Heart right ventricle (tissue), 16 donors: ENCODE measurements at regions not wholly inside any gene's neighbourhood (a gene's known extent, or its start where the extent isn't known, plus 50 kb on each side); places are given as distances from the start of the nearest gene placed in this dataset.

Experiments used
- ATAC-seq, 8 donors: fragments of 200-7000 bp; cut with Tn5 transposase; one replicate each; pipeline ENCODE4 v1.9.1; 2020; ENCODE audit warnings: mild to moderate bottlenecking in 8 of 8, moderate library complexity in 8 of 8, moderate number of reproducible peaks in 1 of 8
- DNase-seq, 2 donors: peaks; one replicate each; pipeline ENCODE4 v3.0.0-alpha.2; 2020
- H3K27ac ChIP-seq, 10 donors: fragments of 200-600 bp; sonication (generic) in 2 of 10; one replicate each; pipeline versions ENCODE4 v1.5.0 to v1.8.0; 2020 to 2022; ENCODE audit warnings: mild to moderate bottlenecking in 3 of 10
- H3K27me3 ChIP-seq, 7 donors: fragments of 200-600 bp; one replicate each; pipeline ENCODE4 v1.8.0; 2021 to 2022; ENCODE audit warnings: mild to moderate bottlenecking in 2 of 7
- H3K36me3 ChIP-seq, 9 donors: fragments of 200-600 bp; sonication (generic) in 1 of 9; one replicate each; pipeline versions ENCODE4 v1.5.0 to v1.8.0; 2020 to 2022; ENCODE audit warnings: mild to moderate bottlenecking in 2 of 9
- H3K4me1 ChIP-seq, 9 donors: fragments of 200-600 bp; sonication (generic) in 1 of 9; one replicate each; pipeline versions ENCODE4 v1.5.0 to v1.8.0; 2020 to 2022; ENCODE audit warnings: mild to moderate bottlenecking in 4 of 9
- H3K4me3 ChIP-seq, 10 donors: fragments of 200-600 bp; sonication (generic) in 2 of 10; one replicate each; pipeline versions ENCODE4 v1.5.0 to v1.8.0; 2020 to 2022; ENCODE audit warnings: mild to moderate bottlenecking in 7 of 10, moderate library complexity in 2 of 10
- H3K9me3 ChIP-seq, 11 donors: fragments of 200-600 bp in 10 of 11; sonication (generic) in 2 of 11; one replicate each; pipeline versions ENCODE4 v1.5.0 to v1.8.0; 2013 to 2022; ENCODE audit warnings: mild to moderate bottlenecking in 2 of 11, control low read depth in 1 of 11, moderate library complexity in 1 of 11
- WGBS, 2 donors: extraction: QIAGEN DNeasy Blood & Tissue Kit; methylation state at CpG; one replicate each; pipeline ENCODE4 v1.1.7; 2013; ENCODE audit warnings: inconsistent platforms in 1 of 2; 5-methylcytosine and 5-hydroxymethylcytosine counted together
- intact Hi-C, 10 donors: fragments of 100-400 bp; cut with DNase I; formaldehyde crosslinking; loops; one replicate each; pipeline versions ENCODE4 v1.11.1 to v1.14.2; 2022
- TF ChIP-seq, protein P1 (sequence below), 9 donors: fragments of 200-600 bp; sonication (generic) in 2 of 9; IDR thresholded peaks; one replicate each; pipeline versions ENCODE4 v1.5.0 to v1.8.0; 2021 to 2022; ENCODE audit warnings: antibody characterized with exemption in 9 of 9, mild to moderate bottlenecking in 5 of 9, moderate library complexity in 1 of 9
- donor health status: Arrhythmogenic right ventricular cardiomyopathy.
- donor health status: ischemic (EF 13 %, LVEDD 7.1; RV severe dilation, severe dysfunction).
- donor health status: healthy with polysubstance abuse.
- donor health status: DM: no; HTN: yes; CAD: no.
- donor health status: DM: no; HTN: no; CAD: no.
- donor health status: ischemic (EF 25% LVEDD 6.9; RV normal size, moderate dysfunction).
- donor health status: ischemic (EF 25% LVEDD 5.7; RV mildly dilated, moderate dysfunction).
- donor health status: healthy.
- donor health status: DM: yes; HTN: yes; CAD: no.
- donor health status: Ischemic cardiomyopathy.
- donor health status: ischemic (EF 35%, LVEDD 5.7; RV mildly dilated, moderate dysfunction).
- donor health status: nonischemic (EF 11% LVEDD 7.7; RV severe dilation, severe dysfunction).
- donor health status: DM: yes; HTN: yes; CAD: no.
- donor health status: PGD.
- donor health status: ischemic (EF 29% LVEDD 5.4; RV normal size, mild dysfunction).
- donor health status: nonischemic (EF 23%, LVEDD 6.1; RV moderate dilation, normal function).

GRCh38 chr18:41731884-41732283, 223.2 kb upstream of the PIK3C3 start:
- WGBS, 2 donors = 59 to 68% methylated on average over 1 of the region's 1 CpG
- Histone ChIP-seq H3K36me3 (no peaks in the 10 kb centered on the region), H3K4me1 (no peaks in the 10 kb centered on the region), H3K27ac (no peak overlapping the region), H3K27me3 (no peaks in the 10 kb centered on the region), H3K4me3 (no peak overlapping the region), H3K9me3 (no peaks in the 10 kb centered on the region)
- DNase-seq (no peak), ATAC-seq (no peak)
- TF ChIP-seq, protein P1, sequence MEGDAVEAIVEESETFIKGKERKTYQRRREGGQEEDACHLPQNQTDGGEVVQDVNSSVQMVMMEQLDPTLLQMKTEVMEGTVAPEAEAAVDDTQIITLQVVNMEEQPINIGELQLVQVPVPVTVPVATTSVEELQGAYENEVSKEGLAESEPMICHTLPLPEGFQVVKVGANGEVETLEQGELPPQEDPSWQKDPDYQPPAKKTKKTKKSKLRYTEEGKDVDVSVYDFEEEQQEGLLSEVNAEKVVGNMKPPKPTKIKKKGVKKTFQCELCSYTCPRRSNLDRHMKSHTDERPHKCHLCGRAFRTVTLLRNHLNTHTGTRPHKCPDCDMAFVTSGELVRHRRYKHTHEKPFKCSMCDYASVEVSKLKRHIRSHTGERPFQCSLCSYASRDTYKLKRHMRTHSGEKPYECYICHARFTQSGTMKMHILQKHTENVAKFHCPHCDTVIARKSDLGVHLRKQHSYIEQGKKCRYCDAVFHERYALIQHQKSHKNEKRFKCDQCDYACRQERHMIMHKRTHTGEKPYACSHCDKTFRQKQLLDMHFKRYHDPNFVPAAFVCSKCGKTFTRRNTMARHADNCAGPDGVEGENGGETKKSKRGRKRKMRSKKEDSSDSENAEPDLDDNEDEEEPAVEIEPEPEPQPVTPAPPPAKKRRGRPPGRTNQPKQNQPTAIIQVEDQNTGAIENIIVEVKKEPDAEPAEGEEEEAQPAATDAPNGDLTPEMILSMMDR (IDR thresholded peaks at IDR 0.05) = no peak
- intact Hi-C loops = loop anchor here in 1 of 10 donors (10.0 kb wide), 1 partner anchor 57 kb away; no protein-coding TSS in a partner anchor

GRCh38 chr18:41724195-41724594, 230.8 kb upstream of the PIK3C3 start:
- Histone ChIP-seq H3K27me3 (no peaks in the 10 kb centered on the region), H3K4me3 (no peak overlapping the region), H3K36me3 (no peaks in the 10 kb centered on the region), H3K9me3 (no peaks in the 10 kb centered on the region), H3K27ac (no peak overlapping the region), H3K4me1 (no peaks in the 10 kb centered on the region)
- TF ChIP-seq, protein P1 (IDR thresholded peaks at IDR 0.05) = no peak
- ATAC-seq (no peak), DNase-seq (no peak)
- intact Hi-C loops = no loop called here
- WGBS, 2 donors = 89 to 90% methylated on average over 6 of the region's 6 CpGs

DNA sequence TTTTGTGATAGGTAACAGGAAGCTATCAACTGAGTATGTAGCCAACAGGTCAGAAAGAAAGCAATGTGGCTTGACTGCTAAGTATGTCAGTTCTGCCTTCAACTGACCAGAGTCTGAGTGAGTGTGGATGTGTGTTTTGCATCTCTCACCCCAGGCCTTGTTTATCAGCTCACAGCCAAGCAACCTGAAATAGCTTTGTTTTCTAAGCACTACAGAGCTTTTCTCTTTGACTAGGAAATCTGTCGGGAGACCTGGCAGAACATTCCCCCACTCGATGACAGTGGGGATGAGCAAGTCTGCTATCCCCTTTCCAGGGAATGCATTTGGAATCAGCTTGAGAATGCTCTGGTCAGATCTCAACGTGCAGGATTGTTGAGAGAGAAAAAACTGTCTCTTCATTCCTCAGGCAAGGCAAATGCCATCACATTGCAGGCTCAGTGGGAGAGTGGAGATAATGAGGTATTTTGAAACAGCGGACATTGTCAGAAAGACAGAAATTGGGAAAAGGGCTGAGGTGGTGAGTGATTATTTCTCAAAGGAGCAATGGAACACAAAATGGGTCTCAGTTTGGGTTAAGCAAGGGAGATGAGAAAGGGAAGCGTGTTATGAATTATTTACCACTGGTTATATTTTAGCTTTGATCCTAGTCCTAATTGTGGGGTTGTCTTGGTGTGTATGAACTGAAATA, 233.8 kb upstream of the PIK3C3 start:
- TF ChIP-seq, protein P1 (IDR thresholded peaks at IDR 0.05) = no peak
- intact Hi-C loops = no loop called here
- Histone ChIP-seq H3K36me3 (no peaks in the 10 kb centered on the region), H3K9me3 (no peaks in the 10 kb centered on the region), H3K27ac (no peak overlapping the region), H3K27me3 (no peaks in the 10 kb centered on the region), H3K4me1 (no peaks in the 10 kb centered on the region), H3K4me3 (no peak overlapping the region)
- DNase-seq (no peak), ATAC-seq (no peak)
- 41 to 45% methylated on average over 5 of the region's 5 CpGs for WGBS, 2 donors

- intact Hi-C loops = no loop called here
- Histone ChIP-seq H3K4me3 (no peak overlapping the region), H3K4me1 (no peaks in the 10 kb centered on the region), H3K36me3 (no peaks in the 10 kb centered on the region), H3K9me3 (no peaks in the 10 kb centered on the region), H3K27me3 (no peaks in the 10 kb centered on the region), H3K27ac (no peak overlapping the region)
- 96 to 99% methylated on average over 2 of the region's 2 CpGs for WGBS, 2 donors
- TF ChIP-seq, protein P1 (IDR thresholded peaks at IDR 0.05) = no peak
- ATAC-seq (no peak), DNase-seq (no peak)
These were observed 234.8 kb upstream of the PIK3C3 start for GRCh38 chr18:41720226-41720625.
